Ureter (tissue), 1 donor: ENCODE measurements at regions not wholly inside any gene's neighbourhood (a gene's known extent, or its start where the extent isn't known, plus 50 kb on each side); places are given as distances from the start of the nearest gene placed in this dataset.
"Not testable (repeated sequence)": the region's sequence is repeated elsewhere in the genome, so short reads cannot be mapped to it uniquely, and the experiment has no call there.

ENCODE experiments used
- DNase-seq: peaks from one replicate; pipeline ENCODE4 v3.0.0-alpha.2; 2020; ENCODE audit warnings: low spot score
- donor health status: DM: yes; HTN: yes; CAD: no.

DNA sequence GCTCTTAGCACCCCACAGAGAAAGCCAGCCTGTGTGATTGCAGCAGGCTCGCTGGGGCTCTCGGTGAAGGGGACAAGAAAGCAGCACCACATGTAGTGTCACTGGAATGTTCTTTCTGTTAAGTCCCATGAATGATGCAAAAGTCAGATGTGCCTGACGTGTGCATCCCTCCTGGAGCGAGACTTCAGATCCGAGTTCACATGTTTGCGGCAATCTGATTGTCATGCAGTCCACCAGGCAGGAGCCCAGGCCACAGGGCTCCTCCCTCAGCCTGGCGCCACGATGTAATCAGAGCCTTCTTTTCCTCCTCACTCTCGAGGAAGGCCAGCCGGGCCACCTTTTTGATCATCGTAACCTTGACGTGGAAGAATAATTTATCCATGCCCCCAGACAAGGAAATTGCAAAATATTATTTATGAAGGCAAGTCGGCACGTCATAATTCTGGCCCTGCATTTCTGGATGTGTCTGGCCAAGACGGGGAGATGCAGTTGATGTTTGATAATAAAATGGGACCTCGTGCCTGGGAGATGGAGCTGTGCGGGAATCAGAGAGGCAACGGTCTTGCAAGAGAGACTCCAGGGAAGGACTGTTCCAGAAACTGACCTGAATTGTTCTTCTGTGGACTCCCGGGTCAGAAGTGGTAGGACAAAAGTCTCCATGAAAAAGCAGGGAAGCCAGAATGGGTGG, 214.6 kb downstream of the PHETA1 start:
- no peak for DNase-seq

DNA sequence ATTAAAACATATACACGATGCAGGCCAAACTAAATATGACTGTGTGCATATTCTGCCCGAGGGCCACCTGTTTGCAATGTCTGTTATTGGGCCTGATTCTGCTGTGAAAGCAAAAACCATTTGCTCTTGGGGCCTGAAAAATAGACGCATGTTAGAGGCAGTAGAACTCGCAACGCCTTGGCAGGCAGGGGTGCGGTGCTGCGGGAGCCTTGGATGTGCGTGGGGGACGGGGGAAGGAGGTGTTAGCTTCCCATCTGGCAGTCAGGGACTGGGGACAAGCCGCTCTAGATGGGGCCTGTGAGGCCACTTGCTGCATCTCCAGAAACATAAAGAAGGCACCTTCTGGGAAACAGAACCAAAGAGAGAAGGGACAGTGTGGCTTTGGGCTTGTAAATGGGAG, 216.3 kb downstream of the PHETA1 start:
- no peak for DNase-seq

DNA sequence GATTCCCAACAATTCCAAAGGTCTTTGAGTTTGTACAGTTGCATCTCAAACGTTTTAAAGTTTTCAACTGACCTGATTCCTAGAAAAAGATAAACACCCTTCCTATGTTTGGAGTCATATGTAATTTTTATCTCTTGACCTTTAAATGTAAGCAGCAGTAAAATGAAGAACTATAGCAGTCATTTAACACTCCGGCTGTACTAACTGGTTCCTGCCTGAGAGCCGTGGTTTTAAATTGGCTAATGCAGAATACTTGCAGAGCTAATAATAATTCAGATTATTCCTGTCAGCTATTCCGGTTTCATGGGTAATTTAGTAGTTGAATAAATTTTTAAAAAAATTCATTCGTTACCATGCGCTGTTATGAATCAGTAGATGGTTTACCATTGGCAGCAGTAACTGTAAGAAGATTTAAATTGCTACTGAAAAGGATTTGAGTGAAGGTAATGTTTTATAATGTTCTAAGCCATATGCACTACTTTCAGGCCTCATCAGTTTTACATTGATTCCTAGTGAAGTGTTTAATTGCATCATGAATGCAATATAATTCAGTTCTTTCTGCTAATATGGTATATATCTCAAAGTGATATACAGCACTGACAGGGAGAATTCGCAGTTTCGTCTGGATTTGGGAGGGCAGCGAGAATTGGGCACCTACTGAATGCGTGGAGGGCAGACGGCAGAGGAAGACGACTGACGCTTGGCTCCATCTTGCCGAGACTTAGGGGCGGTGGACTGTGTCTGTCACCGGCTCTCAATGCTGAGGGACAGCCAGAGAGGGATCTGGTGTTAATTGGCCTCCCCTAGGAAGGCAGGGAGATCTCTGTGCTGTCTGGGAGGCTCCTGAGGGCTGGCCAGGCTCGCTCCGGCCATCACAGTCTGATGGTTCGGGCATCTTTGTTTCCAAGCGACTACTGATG, 217.7 kb downstream of the PHETA1 start:
- no peak for DNase-seq

- DNase-seq, result no peak
Measured at GRCh38 chr12:111150360-111150759, 218.5 kb downstream of the PHETA1 start.

- DNase-seq, result no peak
Measured at GRCh38 chr12:111149299-111149698, 219.6 kb downstream of the PHETA1 start.

- DNase-seq, result no peak
Measured at GRCh38 chr12:111148005-111148404, 220.9 kb downstream of the PHETA1 start.

DNA sequence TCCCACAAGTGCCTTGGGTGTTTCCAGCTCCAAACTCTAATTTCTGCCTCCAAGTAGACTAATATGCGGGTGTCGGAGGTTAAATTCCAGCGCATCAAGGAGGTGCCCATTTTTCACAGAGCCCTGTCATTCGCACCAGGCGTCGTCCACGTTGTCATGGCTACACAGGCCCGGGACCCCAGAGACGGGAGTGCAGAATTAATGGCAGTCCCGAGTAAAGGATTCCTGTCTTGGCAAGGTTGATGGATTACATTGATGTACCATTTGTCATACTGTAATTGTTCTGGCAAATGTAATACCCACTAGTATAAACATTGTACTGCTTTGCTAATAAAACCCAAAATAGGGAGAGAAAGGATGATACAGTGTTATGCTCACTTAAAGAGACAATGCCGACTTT, 222.9 kb upstream of the MYL2 start:
- DNase-seq, result no peak

- no peak for DNase-seq
Measured at GRCh38 chr12:111141205-111141604, 220.8 kb upstream of the MYL2 start.

DNA sequence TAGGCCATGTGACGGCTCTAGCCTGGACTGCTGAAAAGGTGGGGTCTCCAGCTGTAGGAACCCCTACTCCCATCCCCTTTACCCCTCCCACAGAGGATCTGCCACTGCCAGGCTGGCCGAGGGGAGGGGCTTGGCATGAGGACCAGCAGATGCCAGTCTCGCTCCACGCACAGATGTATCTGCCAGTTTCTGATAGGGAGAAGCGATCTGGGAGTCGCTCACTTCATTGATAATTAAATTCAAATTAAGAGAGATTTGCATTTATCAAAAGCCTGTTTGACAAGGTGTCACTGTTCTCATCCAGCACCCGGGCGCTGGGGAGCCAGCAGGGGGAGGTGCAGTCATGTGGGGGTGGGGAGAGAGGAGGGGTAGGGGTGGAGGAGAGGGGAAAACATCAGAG, 217.6 kb upstream of the MYL2 start:
- DNase-seq, result no peak

DNA sequence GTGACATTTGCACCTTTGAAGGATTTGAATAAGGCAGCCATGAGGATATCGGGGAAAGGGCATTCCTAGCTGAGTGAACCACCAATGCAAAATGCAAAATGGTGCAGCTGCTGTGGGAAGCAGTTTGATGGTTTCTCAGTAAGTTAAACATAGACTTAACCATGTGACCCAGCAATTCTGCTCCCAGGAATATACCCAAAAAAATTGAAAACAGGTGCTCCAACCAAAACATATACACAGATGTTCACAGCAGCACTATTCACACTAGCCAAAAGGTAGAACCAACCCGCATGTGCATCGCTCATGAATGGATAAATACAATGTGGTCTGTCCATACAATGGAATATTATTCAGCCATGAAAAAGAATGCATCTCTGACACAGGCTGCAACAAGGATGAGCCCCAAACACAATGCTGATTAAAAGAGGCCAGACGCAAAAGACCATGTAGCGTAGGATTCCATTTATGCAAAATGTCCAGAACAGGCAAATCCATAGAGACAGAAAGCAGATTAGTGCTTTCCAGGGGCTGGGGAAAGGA, 215.0 kb upstream of the MYL2 start:
- DNase-seq, result no peak

GRCh38 chr12:111130336-111130735, 210.0 kb upstream of the MYL2 start:
- DNase-seq, result no peak

DNA sequence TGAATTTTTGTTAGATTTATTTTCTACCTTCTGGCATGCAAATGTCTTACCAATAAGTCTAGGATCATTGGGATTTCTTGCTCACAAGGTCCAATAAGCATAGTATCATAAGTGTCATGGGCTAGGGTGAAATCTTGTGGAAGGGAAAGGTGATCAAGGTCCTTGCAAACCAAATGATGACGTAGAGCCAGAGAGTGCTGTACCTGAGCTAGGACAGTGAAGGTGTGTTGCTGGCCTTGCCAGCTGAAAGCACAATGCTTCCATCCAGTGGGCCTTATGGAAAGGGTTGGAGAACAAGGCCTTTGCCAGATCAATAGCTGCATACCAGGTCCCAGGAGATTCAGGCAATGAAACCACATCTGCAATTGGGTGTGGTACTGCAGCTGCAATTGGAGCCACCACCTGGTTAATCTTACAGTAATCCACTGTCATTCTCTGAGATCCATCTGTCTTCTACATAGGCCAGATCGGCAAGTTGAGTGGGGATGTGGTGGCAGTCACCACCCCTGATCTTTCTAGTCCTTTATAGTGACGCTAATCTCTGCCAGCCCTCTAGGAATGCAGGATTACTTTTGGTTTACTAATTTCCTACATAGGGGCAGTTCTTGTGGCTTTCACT, 208.9 kb upstream of the MYL2 start:
- no peak for DNase-seq

- DNase-seq, result no peak
Measured at GRCh38 chr12:111126331-111126730, 206.0 kb upstream of the MYL2 start.

DNA sequence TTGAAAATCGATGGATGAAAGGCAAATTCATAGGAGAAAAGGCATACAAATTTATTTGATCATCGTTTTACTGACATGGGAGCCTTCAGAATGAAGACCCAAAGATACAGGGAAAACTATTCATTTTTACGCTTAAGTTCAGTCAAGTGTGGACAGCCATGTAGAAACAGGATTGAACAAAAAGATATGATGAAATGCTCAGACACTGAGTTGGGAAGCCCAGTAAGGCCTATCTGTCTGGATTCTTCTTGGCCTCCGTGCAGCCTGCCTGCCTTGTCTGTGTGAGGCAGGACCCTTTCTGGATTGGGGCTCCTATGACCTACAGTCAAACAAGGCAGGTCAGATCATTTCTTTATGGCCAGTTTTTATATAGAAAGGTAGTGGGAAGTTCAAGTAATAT, 203.8 kb upstream of the MYL2 start:
- DNase-seq, result no peak

DNA sequence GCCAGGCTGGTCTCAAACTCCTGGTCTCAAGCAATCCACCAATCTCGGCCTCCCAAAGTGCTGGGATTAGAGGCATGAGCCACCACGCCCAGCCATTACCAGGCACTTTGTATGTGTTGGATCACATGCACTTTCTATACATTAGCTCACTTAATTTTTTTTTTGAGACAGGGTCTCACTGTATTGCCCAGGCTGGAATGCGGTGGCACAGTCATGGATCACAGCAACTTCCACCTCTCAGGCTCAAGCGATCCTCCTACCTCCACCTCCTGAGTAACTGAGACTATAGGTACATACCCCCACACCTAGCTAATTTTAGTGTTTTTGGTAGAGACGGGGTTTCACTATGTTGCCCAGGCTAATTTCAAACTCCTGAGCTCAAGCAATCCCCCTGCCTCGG, 203.0 kb upstream of the MYL2 start:
- DNase-seq, result no peak

DNA sequence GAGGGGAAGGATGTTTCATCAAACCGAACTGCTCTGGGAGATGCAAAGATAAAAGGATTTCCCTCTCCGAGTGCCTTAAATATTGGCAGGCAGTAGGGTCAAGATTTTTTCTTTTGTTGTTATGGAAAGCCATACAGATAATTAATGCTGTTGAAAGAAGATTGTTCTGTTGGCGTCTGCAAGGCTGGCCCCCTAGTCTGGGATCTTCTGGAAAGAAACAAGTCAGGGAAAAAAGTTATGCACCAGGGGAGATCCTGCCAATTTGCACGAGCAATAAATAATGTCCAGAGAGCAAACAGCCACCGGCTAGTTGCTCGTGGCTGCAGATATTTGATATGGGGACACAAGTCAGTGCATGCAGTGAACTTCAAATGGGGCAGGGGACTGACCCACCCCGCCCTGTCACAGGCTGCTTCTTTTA, 202.1 kb upstream of the MYL2 start:
- DNase-seq, result no peak

- DNase-seq, result no peak
Measured at GRCh38 chr12:111121840-111122239, 201.5 kb upstream of the MYL2 start.

GRCh38 chr12:111120578-111120977, 200.2 kb upstream of the MYL2 start:
- no peak for DNase-seq

DNA sequence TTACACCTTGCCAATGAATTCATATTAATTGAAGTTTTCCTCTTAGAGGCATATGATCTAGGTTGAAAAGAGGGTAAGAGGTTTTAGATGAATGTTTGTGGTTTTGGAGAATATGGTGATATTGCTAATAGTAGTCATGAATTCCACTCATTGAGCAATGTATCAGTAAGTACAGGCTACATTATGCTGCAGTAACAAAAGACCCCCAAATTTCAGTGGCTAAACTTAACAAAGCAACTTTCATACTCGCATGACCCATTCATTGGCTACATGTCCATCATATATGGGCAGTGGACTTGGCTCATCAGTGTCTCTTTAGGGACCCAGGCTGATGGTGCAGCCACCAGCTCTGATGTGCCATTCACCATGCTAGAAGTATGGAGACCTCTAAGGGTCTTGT, 196.6 kb upstream of the MYL2 start:
- DNase-seq, result no peak

DNA sequence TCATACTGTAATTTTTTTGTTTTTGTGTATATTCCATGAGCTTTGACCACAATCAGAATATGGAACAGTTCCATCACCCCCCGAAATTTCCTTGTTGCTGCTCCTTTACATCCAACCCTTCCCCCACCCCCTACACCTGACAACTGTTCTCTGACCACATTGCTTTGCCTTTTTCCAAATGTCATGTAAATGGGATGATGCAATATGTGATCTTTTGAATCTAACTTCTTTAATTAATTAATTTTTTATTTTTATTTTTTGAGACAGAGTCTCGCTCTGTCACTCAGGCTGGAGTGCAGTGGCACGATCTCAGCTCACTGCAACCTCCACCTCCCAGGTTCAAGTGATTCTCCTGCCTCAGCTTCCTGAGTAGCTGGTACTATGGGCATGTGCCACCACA, 192.9 kb upstream of the MYL2 start:
- not testable (repeated sequence) for DNase-seq

GRCh38 chr12:111112311-111113098, 192.1 kb upstream of the MYL2 start:
- DNase-seq, result no peak

DNA sequence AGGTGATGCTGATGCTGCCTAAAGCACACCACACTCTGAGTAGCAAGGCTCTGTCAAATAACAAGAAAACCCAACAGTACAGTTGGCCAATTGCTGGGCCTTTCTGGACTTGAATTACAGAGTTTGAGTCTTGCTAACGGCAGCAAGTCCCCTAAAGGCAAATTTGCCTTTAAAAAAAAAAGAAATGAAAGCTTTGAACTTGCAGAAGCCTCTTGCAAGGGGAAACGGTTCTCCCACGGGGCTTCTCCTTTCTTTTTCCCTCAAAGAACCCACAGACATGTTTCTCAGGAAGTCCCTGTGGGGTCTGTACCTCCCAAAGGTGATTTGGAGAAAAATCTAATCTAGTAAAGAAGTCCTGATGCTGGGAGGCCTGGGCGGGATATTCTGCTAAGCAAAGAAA, 191.3 kb upstream of the MYL2 start:
- no peak for DNase-seq
